ENCODE measurements at regions not wholly inside any gene's neighbourhood (a gene's known extent, or its start where the extent isn't known, plus 50 kb on each side); places are given as distances from the start of the nearest gene placed in this dataset.

DNA sequence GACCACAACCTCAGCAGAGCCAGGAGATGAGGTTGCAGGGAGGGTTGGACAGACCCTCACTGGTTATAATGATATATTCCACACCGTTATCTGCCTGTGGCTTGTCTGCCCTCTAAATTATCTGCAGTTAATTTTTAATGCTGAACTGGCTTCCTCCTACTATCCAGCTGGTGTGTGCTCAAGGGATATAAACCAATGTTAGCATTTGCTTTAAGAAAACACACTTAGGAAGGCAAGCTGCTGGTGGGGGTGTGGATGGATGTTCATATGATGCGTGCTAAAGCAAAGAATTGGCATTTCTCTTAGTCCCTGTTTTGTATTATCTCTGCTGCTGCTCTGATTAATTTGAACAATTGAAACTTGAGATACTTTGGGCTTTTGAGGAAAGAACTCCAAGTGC, 132.2 kb upstream of the NPVF start:
- DNase-seq (ENCODE audit: low spot score): no peak

GRCh38 chr7:25361387-25361786, 133.1 kb upstream of the NPVF start:
- no peak for DNase-seq (ENCODE audit: low spot score)

GRCh38 chr7:25361863-25362262, 133.6 kb upstream of the NPVF start:
- DNase-seq (ENCODE audit: low spot score): no peak

- no peak for DNase-seq (ENCODE audit: low spot score)
Observed at GRCh38 chr7:25368599-25369201, 140.4 kb upstream of the NPVF start.

DNA sequence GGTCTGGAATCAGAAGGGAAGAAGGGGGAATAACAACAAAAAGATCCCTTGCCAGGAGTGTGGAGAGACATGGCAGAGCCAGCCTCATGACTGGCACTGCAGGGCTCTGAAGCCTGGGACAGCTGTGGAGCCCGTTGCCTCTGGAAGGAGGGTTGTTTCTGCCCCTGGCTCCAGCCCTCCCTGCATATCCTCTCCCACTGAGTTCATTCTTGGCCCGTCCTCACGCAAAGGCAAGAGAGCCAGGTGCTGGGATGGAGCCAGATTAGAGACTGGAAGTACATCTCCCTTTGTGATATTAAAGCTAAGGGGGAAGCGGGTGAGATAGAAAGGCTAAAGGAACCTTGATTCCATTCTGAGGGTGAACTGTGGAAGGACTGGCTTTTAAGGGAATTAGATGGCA, 141.5 kb upstream of the NPVF start:
- no peak for DNase-seq (ENCODE audit: low spot score)

GRCh38 chr7:25371972-25372371, 143.7 kb upstream of the NPVF start:
- no peak for DNase-seq (ENCODE audit: low spot score)

DNA sequence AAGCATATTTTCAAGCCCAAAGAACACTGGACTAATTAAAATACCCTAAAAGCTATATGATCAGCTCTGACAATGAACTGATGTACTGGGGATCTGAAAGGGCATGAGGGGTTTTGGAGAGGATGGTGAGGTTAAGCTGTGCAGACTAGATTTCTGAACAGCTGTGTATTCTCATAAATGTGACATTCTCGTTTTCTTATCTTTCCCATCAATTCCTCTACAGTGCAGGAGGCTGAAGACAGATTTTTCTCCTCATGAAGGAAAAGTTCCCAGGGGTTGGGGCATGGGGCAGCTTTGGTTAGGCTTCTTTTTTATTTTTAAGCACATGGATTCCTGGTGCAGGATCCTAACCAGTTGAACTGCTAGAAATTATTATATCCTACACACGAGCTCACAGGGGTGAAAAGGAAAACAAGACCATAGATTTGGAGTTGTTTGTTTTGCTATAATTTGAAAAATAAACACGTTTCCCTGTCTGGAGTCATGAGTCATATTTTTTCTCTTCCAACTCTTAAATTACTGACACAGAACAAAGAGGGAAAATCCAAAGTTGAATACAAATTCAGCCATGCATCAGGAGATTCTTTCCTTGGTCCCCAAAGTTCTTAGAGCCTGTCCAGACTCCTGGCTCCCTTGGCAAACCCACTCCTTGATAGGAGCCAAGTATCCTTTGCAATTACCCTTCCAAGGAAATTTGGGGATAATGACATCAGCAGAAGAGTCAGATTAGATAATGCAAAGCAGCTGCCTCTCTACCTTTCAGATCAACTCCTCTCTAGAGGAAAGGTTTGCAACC, 147.7 kb upstream of the NPVF start:
- no peak for DNase-seq (ENCODE audit: low spot score)

DNA sequence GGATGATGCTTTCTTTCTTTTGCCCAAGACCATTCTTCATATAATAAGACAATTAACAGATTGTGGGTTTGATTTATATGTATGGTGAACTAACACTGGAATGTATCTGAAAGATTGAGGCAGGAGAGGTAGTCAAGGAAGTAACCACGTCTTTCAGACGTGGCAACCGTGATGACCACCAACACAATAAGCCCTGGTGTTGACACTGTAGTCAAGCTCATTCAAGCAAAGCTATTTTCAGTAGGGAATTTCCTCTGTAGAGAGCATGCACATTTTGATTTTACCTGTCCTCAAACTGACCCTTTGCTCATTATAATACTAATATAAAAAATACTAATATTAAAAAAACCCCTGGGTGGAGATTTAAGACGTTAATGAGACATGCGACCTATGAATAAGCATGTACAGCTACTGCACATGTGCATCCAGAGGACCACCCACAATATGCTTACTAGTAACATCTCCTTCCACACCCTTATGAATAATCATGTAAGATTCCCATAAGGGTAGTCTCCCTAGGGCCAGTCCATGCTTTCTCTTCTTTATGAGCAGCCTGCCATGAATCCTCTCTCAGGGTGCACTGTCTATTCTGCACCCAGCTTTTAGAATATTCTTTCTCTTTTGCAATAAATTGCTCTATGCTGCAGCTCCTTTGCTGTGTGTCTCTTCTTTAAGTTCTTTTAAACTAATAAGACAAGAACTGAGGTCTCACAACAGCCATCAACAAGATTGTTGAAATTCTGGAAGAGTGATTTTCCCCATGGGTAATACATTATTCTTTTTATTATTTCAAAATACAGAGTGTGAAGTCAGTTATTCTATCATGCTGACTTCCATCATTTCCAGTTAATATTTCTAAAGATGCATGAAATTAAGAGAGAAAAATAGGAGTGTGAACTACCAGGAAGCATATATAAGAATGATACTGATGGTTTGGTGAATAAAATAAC, 151.3 kb upstream of the NPVF start:
- no peak for DNase-seq (ENCODE audit: low spot score)

DNA sequence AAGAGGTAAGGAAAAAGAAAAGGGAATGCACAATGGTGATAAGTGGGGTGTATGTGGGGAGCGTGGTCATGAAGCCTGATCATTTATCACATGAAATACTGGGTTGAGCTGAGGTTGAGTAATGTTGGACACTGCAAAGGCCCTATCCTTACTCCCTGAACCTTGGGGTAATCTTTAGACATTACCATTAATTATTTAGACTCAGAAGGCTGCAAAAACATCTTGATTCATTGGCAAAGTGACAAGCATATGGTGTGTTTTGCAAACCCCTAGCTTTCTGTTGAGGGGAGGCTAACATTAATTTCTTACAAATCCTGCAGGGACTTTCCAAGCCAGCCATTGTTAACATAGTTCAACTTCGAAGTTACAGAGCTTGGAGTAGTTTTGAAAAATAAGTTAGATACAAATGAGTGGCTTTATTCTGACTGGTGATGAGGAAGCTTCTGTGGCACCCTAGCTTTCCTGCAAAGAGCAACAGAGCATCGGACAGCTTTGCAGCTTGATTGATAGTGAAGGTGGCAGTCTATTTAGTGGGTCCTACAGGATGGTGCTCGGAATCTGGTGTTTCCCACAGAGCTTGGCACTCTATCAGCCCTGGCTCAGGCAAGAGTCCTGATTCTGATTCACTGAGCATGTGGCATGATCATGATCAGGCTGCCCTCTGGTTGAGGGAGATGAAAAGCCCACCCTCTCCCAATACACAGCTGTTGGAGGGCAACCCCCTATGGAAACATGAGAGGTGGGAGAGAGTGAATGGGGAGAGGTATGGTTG, 153.7 kb upstream of the NPVF start:
- DNase-seq (ENCODE audit: low spot score): no peak

DNA sequence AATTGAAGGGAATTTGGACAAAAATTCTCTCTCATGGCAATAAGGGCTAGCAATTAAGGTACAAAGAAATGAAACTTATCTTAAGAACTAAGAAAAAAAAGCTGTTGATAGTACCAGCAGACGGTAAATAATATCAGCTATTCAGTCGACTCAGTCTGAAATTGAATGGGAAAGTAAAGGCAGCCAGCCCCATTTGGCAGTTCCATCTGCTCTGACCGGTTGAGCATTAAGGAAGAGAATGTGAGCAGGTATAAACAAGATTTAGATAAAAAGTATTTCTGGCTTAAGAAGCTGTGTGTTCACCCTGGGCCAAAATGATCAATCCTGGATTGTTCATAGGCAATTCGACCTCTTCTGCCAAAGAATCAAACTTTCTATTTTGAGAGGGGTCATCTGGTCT, 154.6 kb upstream of the NPVF start:
- DNase-seq (ENCODE audit: low spot score): no peak

- no peak for DNase-seq (ENCODE audit: low spot score)
Observed at GRCh38 chr7:25383402-25383801, 155.1 kb upstream of the NPVF start.

- DNase-seq (ENCODE audit: low spot score): no peak
Observed at GRCh38 chr7:25384788-25385505, 156.7 kb upstream of the NPVF start.

- no peak for DNase-seq (ENCODE audit: low spot score)
Observed at GRCh38 chr7:25385506-25386136, 157.3 kb upstream of the NPVF start.

GRCh38 chr7:25386311-25386744, 158.0 kb upstream of the NPVF start:
- DNase-seq (ENCODE audit: low spot score): no peak

DNA sequence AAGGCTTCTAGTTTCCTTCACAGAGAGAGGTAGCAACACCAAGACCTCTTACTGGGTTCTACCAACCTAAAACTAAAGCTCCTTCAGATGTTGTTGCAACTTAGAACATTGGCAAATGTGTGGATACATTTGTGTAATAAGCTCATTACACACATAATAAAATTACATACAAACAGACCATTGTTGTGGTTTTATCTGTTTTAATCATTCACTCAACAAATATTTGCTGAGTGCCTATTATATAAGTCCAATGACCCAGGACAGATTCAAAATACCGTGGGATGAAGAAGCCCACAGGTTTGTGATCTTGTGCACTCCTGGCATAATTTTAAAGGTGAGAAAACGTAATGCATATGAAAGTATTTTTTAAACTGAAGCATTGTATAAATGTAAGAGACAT, 160.4 kb upstream of the NPVF start:
- DNase-seq (ENCODE audit: low spot score): no peak

DNA sequence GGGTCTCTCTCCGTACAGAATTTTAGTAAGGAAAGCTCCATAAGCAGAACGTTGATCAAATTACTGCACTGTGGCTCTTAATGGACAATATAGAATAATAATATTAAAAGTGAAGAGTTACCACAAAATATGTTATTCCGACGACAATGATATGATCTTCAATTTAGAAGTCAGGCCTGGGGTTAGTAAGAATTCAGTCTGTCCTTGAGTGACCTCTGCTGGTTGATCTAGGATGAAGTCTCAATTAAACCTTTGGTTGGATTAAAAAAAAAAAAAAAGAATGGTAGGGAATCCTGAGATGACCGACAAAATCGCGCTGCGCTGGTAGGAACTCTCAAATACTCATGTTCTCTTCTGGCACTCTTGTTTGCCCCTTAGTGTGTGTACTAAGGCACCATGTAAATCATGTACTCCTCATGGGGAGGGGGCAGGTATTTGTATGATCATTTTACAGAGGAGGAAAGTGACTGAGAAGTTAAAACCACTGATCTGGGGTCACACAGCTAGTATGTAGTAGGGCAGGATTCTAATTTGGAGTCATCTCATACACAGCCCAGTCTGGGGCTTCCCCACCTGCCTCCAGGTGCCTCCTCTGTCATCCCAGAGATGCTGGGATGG, 161.3 kb upstream of the NPVF start:
- peak; percentile 77 for DNase-seq (ENCODE audit: low spot score)

DNA sequence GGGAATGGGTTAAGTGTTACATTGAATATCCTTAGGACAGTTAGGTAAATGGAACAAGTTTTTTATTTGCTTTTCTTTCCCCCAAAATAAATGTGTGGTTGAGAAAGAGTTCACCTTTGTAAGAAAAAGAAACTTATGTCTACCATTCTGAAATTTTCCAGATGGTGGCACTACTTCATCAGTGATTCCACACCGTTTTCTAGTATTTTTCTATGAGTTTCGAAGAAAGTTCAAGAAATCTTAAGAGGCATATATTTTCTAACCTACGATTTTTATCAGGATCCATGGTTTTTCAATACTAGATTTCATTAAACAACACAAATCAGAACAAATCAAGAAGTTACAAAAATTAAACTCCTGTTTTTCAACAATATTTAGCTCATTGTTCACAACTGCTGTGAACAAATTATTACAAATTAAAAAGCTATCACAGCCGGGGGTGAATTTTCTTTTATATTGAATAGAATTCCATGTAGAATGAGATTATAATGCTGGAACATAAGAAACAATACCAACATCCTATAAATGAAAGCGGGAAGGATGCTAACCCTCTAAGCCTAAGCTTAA, 163.1 kb upstream of the NPVF start:
- peak; percentile 34 for DNase-seq (ENCODE audit: low spot score)

DNA sequence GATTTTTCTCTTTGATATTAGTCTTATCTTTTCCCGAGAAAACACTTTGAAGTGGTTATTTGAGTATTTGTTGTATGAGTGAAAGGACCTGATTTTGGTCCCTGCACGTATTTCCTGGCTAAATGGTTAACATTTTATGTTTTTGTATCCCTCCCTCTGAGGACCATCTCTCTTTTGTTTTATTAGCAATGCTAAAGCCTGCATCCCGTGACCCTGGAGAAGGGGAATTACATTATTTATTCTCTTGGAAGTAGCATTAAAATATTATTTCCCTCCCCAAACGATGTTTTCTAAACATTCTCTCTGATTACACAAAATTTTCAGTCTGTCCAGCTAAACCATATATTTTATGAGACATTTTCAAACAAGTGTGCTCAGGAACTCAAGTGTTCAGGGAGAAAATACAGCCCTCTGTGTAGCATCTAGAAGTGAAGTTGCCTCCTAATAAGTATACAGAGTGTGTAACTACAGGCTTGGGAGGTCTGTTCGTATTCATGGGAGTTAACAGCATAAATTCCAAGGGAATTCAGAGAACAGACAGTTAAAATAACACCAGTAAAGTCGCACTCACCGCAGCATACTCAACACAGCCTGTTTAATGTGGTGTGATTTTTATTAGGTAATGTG, 163.8 kb upstream of the NPVF start:
- DNase-seq (ENCODE audit: low spot score): no peak
